ENCODE measurements at regions not wholly inside any gene's neighbourhood (a gene's known extent, or its start where the extent isn't known, plus 50 kb on each side); places are given as distances from the start of the nearest gene placed in this dataset.

DNA sequence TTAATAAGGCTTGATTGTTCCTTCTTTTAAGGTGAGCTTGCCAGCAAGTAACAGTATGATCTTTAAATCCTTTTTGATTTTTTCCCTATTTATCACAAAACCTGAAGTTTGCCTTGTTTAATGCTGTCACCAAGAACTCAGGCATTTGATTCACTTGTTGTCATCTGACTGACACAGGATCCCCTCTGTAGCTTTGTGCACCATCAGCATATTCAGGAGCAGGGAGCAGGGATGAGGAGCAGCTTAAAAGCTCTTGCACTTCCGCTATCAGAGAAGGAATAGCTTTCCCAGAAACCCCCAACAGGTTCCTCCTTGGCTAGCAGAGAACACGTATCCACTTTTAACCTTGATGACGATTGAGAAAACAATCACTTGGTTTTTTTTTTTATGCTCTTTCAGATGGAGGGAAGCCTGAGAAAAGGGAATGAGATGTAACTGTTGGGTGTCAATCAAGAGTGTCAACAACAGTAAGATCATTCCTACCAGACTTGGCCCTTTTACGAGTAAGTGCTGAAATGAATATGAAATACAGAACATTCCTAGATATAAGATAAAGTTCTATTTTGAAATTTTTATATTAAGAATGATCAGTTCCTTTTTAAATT is 433.1 kb upstream of the CDH18 start:
- H3K27ac ChIP-seq: no peak overlapping the region
- TF ChIP-seq, protein P1, sequence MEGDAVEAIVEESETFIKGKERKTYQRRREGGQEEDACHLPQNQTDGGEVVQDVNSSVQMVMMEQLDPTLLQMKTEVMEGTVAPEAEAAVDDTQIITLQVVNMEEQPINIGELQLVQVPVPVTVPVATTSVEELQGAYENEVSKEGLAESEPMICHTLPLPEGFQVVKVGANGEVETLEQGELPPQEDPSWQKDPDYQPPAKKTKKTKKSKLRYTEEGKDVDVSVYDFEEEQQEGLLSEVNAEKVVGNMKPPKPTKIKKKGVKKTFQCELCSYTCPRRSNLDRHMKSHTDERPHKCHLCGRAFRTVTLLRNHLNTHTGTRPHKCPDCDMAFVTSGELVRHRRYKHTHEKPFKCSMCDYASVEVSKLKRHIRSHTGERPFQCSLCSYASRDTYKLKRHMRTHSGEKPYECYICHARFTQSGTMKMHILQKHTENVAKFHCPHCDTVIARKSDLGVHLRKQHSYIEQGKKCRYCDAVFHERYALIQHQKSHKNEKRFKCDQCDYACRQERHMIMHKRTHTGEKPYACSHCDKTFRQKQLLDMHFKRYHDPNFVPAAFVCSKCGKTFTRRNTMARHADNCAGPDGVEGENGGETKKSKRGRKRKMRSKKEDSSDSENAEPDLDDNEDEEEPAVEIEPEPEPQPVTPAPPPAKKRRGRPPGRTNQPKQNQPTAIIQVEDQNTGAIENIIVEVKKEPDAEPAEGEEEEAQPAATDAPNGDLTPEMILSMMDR (conservative IDR thresholded peaks at IDR 0.05): no peak
- no peak for TF ChIP-seq ZFX (IDR thresholded peaks at IDR 0.05)
